ENCODE measurements at regions not wholly inside any gene's neighbourhood (a gene's known extent, or its start where the extent isn't known, plus 50 kb on each side); places are given as distances from the start of the nearest gene placed in this dataset.

DNA sequence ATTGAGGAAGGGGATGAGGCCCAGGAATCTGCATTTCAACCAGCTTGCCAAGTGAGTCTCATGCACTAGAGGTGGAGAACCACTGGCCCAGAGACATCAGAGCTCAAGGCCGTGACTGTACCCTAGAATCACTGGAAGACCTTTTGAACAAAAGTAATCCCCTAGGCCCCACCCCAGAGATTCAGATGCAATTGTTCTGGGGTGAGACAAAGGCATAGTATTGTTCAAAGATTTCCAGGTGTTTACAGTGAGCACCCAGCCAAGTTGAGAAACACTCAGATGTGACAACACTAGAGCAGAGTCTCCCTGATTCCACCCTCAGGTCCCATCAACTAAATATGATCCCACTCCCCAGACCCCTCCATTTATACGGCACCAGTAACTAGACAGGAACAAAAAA is 290.3 kb upstream of the TLE3 start:
- intact Hi-C loops (cut with DNase I; ENCODE audit: low total_unique reads), result no loop called here
- no peak for DNase-seq
- peaks cover 0 to 6% of the 10 kb centered on the region in 2 donors for H3K4me1 ChIP-seq

DNA sequence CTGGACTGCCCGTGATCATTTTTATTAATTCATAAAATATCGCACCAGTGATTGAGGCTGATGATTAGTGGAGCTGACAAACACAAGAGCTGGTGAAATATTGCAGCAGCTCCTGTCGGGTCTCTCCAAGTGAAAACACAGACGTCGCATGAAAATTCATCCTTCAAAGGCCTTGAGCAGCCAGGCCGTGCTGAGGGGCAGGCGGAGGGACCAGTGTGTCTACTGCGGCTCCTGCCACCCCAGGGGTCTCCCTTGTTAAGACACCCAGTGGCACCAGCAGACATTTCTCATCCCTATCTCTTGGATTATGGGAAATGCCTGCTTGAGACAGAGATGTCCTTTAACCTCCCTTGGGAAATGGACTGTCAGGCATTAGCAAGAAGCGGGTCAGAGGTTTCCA is 289.4 kb upstream of the TLE3 start:
- no peak for DNase-seq
- Histone ChIP-seq H3K36me3 (no peaks in the 10 kb centered on the region), H3K27me3 (no peaks in the 10 kb centered on the region), H3K27ac (peak overlapping the region in 1 of 2 donors; percentile 18), H3K4me3 (no peak overlapping the region), H3K9me3 (no peaks in the 10 kb centered on the region), H3K4me1 (peaks cover 0 to 2% of the 10 kb centered on the region in 2 donors)
- no peak for TF ChIP-seq POLR2A (IDR thresholded peaks at IDR 0.05)
- intact Hi-C loops (cut with DNase I; ENCODE audit: low total_unique reads), result no loop called here

More for the DNA sequence above, 290.3 kb upstream of the TLE3 start:
- no peaks in the 10 kb centered on the region for H3K27me3 ChIP-seq
- H3K4me3 ChIP-seq, result no peak overlapping the region
- no peaks in the 10 kb centered on the region for H3K36me3 ChIP-seq
- H3K27ac ChIP-seq, result no peak overlapping the region
- no peaks in the 10 kb centered on the region for H3K9me3 ChIP-seq
- TF ChIP-seq, protein P1, sequence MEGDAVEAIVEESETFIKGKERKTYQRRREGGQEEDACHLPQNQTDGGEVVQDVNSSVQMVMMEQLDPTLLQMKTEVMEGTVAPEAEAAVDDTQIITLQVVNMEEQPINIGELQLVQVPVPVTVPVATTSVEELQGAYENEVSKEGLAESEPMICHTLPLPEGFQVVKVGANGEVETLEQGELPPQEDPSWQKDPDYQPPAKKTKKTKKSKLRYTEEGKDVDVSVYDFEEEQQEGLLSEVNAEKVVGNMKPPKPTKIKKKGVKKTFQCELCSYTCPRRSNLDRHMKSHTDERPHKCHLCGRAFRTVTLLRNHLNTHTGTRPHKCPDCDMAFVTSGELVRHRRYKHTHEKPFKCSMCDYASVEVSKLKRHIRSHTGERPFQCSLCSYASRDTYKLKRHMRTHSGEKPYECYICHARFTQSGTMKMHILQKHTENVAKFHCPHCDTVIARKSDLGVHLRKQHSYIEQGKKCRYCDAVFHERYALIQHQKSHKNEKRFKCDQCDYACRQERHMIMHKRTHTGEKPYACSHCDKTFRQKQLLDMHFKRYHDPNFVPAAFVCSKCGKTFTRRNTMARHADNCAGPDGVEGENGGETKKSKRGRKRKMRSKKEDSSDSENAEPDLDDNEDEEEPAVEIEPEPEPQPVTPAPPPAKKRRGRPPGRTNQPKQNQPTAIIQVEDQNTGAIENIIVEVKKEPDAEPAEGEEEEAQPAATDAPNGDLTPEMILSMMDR (IDR thresholded peaks at IDR 0.05), result no peak
- no peak for TF ChIP-seq POLR2A (IDR thresholded peaks at IDR 0.05)

DNA sequence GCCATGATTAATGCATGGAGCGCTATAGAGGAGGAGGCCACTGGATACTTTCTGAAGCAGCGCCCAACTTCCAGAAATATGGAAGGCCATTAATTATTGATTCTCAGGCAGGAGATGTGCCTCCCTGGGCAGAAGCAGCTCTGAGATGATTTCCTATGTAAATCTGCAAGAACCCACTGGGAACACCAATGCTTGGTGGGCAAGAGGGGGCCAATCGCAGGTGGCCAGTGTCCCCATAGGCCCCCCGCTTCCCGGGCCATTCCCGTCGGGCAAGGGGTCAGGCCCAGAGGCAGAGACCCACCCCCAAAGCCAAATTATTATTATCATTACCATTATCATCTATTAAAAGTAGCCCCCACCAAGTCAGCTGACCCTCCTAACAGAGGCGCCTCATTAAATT is 288.0 kb upstream of the TLE3 start:
- intact Hi-C loops (cut with DNase I; ENCODE audit: low total_unique reads), result no loop called here
- no peaks in the 10 kb centered on the region for H3K36me3 ChIP-seq
- H3K4me3 ChIP-seq, result no peak overlapping the region
- H3K27me3 ChIP-seq, result no peaks in the 10 kb centered on the region
- no peaks in the 10 kb centered on the region for H3K9me3 ChIP-seq
- no peaks in the 10 kb centered on the region for H3K4me1 ChIP-seq
- TF ChIP-seq, protein P1 (IDR thresholded peaks at IDR 0.05), result no peak
- no peak for TF ChIP-seq POLR2A (IDR thresholded peaks at IDR 0.05)
- H3K27ac ChIP-seq, result peak overlapping the region in 1 of 2 donors; percentile 18
- no peak for DNase-seq

DNA sequence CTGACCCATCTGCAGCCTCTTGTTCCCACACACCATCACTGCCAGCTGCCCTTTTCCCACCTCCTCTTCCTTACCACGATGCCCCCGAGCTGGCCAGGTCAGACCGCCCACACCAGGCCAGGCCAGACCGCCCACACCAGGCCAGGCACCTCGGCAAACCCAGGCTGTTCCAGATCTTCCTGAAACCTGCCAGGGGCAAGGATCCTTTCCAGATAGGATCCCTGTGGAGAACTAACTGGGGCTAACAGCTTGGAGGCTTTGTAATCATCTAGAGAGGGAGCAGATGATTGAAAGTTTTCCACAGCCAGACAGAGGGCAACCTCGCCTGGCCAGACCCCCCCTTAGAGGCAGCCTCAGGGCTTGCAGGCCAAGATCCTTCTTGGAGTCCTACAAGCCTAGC is 287.3 kb upstream of the TLE3 start:
- Histone ChIP-seq H3K27ac (no peak overlapping the region), H3K4me3 (no peak overlapping the region), H3K36me3 (no peaks in the 10 kb centered on the region), H3K9me3 (no peaks in the 10 kb centered on the region), H3K27me3 (no peaks in the 10 kb centered on the region), H3K4me1 (no peaks in the 10 kb centered on the region)
- TF ChIP-seq, protein P1 (IDR thresholded peaks at IDR 0.05), result no peak
- TF ChIP-seq POLR2A (IDR thresholded peaks at IDR 0.05), result no peak
- no peak for DNase-seq
- intact Hi-C loops (cut with DNase I; ENCODE audit: low total_unique reads), result no loop called here

DNA sequence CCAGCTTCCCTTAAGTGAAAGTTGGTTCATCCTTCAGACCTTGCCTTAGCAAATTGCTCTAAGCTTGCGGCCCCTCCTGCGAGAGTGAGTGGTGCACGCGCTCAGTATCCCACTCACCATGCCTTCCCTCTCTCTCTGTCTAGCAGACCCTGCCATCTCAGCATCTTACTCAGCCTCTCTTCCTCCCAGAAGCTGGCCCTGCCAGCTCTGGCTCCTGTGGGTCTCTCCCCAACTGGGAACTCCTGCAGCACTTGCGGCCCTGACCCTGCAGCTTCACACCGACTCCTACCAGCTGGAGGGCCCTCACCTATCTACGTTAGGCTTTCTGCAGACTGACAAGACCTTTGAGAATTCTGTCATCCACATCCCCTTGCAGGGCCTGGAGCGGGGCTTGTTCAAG is 286.1 kb upstream of the TLE3 start:
- Histone ChIP-seq H3K9me3 (no peaks in the 10 kb centered on the region), H3K36me3 (no peaks in the 10 kb centered on the region), H3K27ac (no peak overlapping the region), H3K27me3 (no peaks in the 10 kb centered on the region), H3K4me1 (no peaks in the 10 kb centered on the region), H3K4me3 (no peak overlapping the region)
- DNase-seq, result no peak
- intact Hi-C loops (cut with DNase I; ENCODE audit: low total_unique reads), result no loop called here
- TF ChIP-seq POLR2A (IDR thresholded peaks at IDR 0.05), result no peak
- TF ChIP-seq, protein P1 (IDR thresholded peaks at IDR 0.05), result no peak
